ENCODE measurements at regions not wholly inside any gene's neighbourhood (a gene's known extent, or its start where the extent isn't known, plus 50 kb on each side); places are given as distances from the start of the nearest gene placed in this dataset.

DNA sequence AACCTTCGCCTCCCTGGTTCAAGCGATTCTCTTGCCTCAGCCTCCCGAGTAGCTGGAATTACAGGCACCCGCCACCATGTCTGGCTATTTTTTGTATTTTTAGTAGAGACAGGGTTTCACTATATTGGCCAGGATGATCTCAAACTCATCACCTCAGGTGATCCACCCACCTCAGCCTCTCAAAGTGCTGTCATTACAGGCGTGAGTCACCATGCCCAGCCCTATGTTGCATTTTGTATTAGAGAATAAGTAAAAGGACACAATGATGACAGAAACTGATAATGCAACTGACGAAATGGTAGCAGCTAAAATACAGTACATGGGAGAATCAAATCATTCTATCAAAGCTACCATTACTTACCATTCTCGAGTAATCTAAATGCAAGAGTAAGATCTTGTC, 276.7 kb downstream of the DSEL start:
- TF ChIP-seq POLR2A (IDR thresholded peaks at IDR 0.05; ENCODE audit: control extremely low read depth in 1 of 2, low read depth in 2 of 2, low read length in 2 of 2) = no peak
- TF ChIP-seq, protein P1, sequence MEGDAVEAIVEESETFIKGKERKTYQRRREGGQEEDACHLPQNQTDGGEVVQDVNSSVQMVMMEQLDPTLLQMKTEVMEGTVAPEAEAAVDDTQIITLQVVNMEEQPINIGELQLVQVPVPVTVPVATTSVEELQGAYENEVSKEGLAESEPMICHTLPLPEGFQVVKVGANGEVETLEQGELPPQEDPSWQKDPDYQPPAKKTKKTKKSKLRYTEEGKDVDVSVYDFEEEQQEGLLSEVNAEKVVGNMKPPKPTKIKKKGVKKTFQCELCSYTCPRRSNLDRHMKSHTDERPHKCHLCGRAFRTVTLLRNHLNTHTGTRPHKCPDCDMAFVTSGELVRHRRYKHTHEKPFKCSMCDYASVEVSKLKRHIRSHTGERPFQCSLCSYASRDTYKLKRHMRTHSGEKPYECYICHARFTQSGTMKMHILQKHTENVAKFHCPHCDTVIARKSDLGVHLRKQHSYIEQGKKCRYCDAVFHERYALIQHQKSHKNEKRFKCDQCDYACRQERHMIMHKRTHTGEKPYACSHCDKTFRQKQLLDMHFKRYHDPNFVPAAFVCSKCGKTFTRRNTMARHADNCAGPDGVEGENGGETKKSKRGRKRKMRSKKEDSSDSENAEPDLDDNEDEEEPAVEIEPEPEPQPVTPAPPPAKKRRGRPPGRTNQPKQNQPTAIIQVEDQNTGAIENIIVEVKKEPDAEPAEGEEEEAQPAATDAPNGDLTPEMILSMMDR (IDR thresholded peaks at IDR 0.05; ENCODE audit: control extremely low read depth in 1 of 3, insufficient read depth in 1 of 3, low read depth in 1 of 3, low read length in 3 of 3) = no peak
- TF ChIP-seq ZNF274 (IDR thresholded peaks at IDR 0.05; ENCODE audit: borderline replicate concordance, extremely low read depth, low read length) = no peak
- TF ChIP-seq TBP (IDR thresholded peaks at IDR 0.05; ENCODE audit: low read depth, low read length) = no peak
- no peak for TF ChIP-seq SRF (IDR thresholded peaks at IDR 0.05; ENCODE audit: low read depth, low read length)
- TF ChIP-seq EZH2 (IDR thresholded peaks at IDR 0.05; ENCODE audit: low read depth, low read length, severe bottlenecking) = no peak
- TF ChIP-seq, protein P2, sequence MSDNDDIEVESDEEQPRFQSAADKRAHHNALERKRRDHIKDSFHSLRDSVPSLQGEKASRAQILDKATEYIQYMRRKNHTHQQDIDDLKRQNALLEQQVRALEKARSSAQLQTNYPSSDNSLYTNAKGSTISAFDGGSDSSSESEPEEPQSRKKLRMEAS (IDR thresholded peaks at IDR 0.05) = no peak
- no peak for TF ChIP-seq SUZ12 (IDR thresholded peaks at IDR 0.05; ENCODE audit: low read length)
- no peak for TF ChIP-seq SP1 (IDR thresholded peaks at IDR 0.05; ENCODE audit: low read depth, low read length)
- TF ChIP-seq MAFK (IDR thresholded peaks at IDR 0.05; ENCODE audit: low read depth, low read length) = no peak

Measured in H1 (cell line).